WTC11 (cell line): ENCODE measurements at regions not wholly inside any gene's neighbourhood (a gene's known extent, or its start where the extent isn't known, plus 50 kb on each side); places are given as distances from the start of the nearest gene placed in this dataset.

ENCODE experiments used
- CTCF ChIP-seq: fragments of 200-600 bp; IDR thresholded peaks from 2 replicates; pipeline ENCODE4 v1.8.0; 2022; ENCODE audit warnings: antibody characterized with exemption
- FOXJ3 ChIP-seq: sonication (generic); formaldehyde crosslinking; IDR thresholded peaks from 2 replicates; pipeline ENCODE4 v1.9.0; 2021; ENCODE audit warnings: missing genetic modification reagents, mild to moderate bottlenecking, borderline replicate concordance
- HMGXB4 ChIP-seq: sonication (generic); formaldehyde crosslinking; IDR thresholded peaks from 2 replicates; pipeline ENCODE4 v1.8.1; 2023; ENCODE audit warnings: mild to moderate bottlenecking, moderate library complexity, missing genetic modification reagents
- JUN ChIP-seq: sonication (generic); formaldehyde crosslinking; IDR thresholded peaks from 2 replicates; pipeline ENCODE4 v1.8.0; 2023; ENCODE audit warnings: mild to moderate bottlenecking, missing genetic modification reagents
- NFE2L1 ChIP-seq: sonication (generic); formaldehyde crosslinking; IDR thresholded peaks from 2 replicates; pipeline ENCODE4 v1.8.1; 2023; ENCODE audit warnings: missing genetic modification reagents
- SP1 ChIP-seq: sonication (generic); formaldehyde crosslinking; conservative IDR thresholded peaks from 2 replicates; pipeline ENCODE4 v1.8.1; 2022; ENCODE audit warnings: missing genetic modification reagents
- USF2 ChIP-seq: sonication (generic); formaldehyde crosslinking; IDR thresholded peaks from 2 replicates; pipeline ENCODE4 v1.8.1; 2023; ENCODE audit warnings: mild to moderate bottlenecking, missing genetic modification reagents, moderate library complexity
- ZBTB21 ChIP-seq: sonication (generic); formaldehyde crosslinking; IDR thresholded peaks from 2 replicates; pipeline ENCODE4 v1.8.1; 2023; ENCODE audit warnings: mild to moderate bottlenecking, missing genetic modification reagents, borderline replicate concordance
- ZNF423 ChIP-seq: fragments of 250-450 bp; sonication (Bioruptor Pico); IDR thresholded peaks from 2 replicates; pipeline ENCODE4 v2.1.2; 2022; ENCODE audit warnings: mild to moderate bottlenecking, moderate library complexity

- TF ChIP-seq FOXJ3 (CRISPR knock-in tag) (no peak), HMGXB4 (CRISPR knock-in tag) (no peak), NFE2L1 (CRISPR knock-in tag) (no peak), CTCF (no peak), JUN (CRISPR knock-in tag) (no peak), ZBTB21 (CRISPR knock-in tag) (no peak), SP1 (CRISPR knock-in tag) (no peak), ZNF423 (CRISPR knock-in tag) (no peak), USF2 (CRISPR knock-in tag) (no peak)
Measured at GRCh38 chr5:89929834-89930233, 479.7 kb downstream of the CETN3 start.
